Islet precursor cell (in vitro differentiated cells): ENCODE measurements at regions not wholly inside any gene's neighbourhood (a gene's known extent, or its start where the extent isn't known, plus 50 kb on each side); places are given as distances from the start of the nearest gene placed in this dataset.

ENCODE experiments used
- DNase-seq: peaks from one replicate; pipeline ENCODE4 v3.0.0-alpha.2; 2018

- DNase-seq, result no peak
These were observed 174.3 kb upstream of the CCND2 start for GRCh38 chr12:4099276-4099675.

- DNase-seq, result no peak
These were observed 182.4 kb upstream of the CCND2 start for GRCh38 chr12:4091016-4091743.

GRCh38 chr12:4089956-4090355 lies 183.6 kb upstream of the CCND2 start:
- DNase-seq, result no peak

- DNase-seq, result no peak
These were observed 184.4 kb upstream of the CCND2 start for GRCh38 chr12:4089121-4089606.

- no peak for DNase-seq
These were observed 185.1 kb upstream of the CCND2 start for GRCh38 chr12:4088451-4088850.

- DNase-seq, result no peak
These were observed 187.1 kb upstream of the CCND2 start for GRCh38 chr12:4086481-4086880.

GRCh38 chr12:4084573-4084972 lies 189.0 kb upstream of the CCND2 start:
- DNase-seq, result no peak

- no peak for DNase-seq
These were observed 190.7 kb upstream of the CCND2 start for GRCh38 chr12:4082809-4083403.

- no peak for DNase-seq
These were observed 193.3 kb upstream of the CCND2 start for GRCh38 chr12:4080213-4080612.

- no peak for DNase-seq
These were observed 199.4 kb upstream of the CCND2 start for GRCh38 chr12:4074129-4074528.

GRCh38 chr12:4069670-4070010 lies 196.4 kb upstream of the PARP11 start:
- no peak for DNase-seq

GRCh38 chr12:4068981-4069669 lies 195.9 kb upstream of the PARP11 start:
- DNase-seq, result peak; percentile 65

- no peak for DNase-seq
These were observed 190.8 kb upstream of the PARP11 start for GRCh38 chr12:4064008-4064407.

GRCh38 chr12:4059898-4060568 lies 186.8 kb upstream of the PARP11 start:
- DNase-seq, result no peak

GRCh38 chr12:4056910-4057845 lies 184.0 kb upstream of the PARP11 start:
- peak; percentile 59 for DNase-seq

- DNase-seq, result no peak
These were observed 181.4 kb upstream of the PARP11 start for GRCh38 chr12:4054630-4055029.

GRCh38 chr12:4052691-4053090 lies 179.5 kb upstream of the PARP11 start:
- DNase-seq, result peak; percentile 39

GRCh38 chr12:4051596-4051995 lies 178.4 kb upstream of the PARP11 start:
- no peak for DNase-seq

- DNase-seq, result peak; percentile 50
These were observed 177.1 kb upstream of the PARP11 start for GRCh38 chr12:4050340-4050739.

GRCh38 chr12:4049298-4050080 lies 176.3 kb upstream of the PARP11 start:
- peak; percentile 37 for DNase-seq

- peak; percentile 42 for DNase-seq
These were observed 174.2 kb upstream of the PARP11 start for GRCh38 chr12:4047421-4047820.

- no peak for DNase-seq
These were observed 173.3 kb upstream of the PARP11 start for GRCh38 chr12:4046495-4046840.
